Astrocyte (in vitro differentiated cells and primary cell): ENCODE measurements at regions not wholly inside any gene's neighbourhood (a gene's known extent, or its start where the extent isn't known, plus 50 kb on each side); places are given as distances from the start of the nearest gene placed in this dataset.

ENCODE experiments used
- DNase-seq: peaks from one replicate; pipeline ENCODE4 v3.0.0-alpha.2; 2010; ENCODE audit warnings: low read depth
- FAIRE-seq: peaks from 2 replicates; lab custom pipeline; 2011; peaks lifted over from hg19 to GRCh38; lab: Jason Lieb, UNC
- H2AFZ ChIP-seq: 2 replicates; pipeline ENCODE4 v1.6.0; 2012; ENCODE audit warnings: low read depth, low read length, inconsistent platforms
- H3K27ac ChIP-seq: 2 replicates; pipeline ENCODE4 v1.5.1; 2011; ENCODE audit warnings: low read depth, low read length, inconsistent platforms
- H3K27me3 ChIP-seq: 2 replicates; pipeline ENCODE4 v1.6.0; 2011; ENCODE audit warnings: low read length, inconsistent platforms; ENCODE audit not compliant: insufficient read depth
- H3K36me3 ChIP-seq: 2 replicates; pipeline ENCODE4 v1.5.1; 2011; ENCODE audit warnings: low read length, inconsistent platforms; ENCODE audit not compliant: insufficient read depth
- H3K4me1 ChIP-seq: 2 replicates; pipeline ENCODE4 v1.5.1; 2011; ENCODE audit warnings: low read length, inconsistent platforms; ENCODE audit not compliant: insufficient read depth
- H3K4me2 ChIP-seq: 2 replicates; pipeline ENCODE4 v1.6.0; 2012; ENCODE audit warnings: low read length, inconsistent platforms
- H3K4me3 ChIP-seq: 2 replicates; pipeline ENCODE4 v1.5.1; 2011; ENCODE audit warnings: low read depth, mild to moderate bottlenecking, low read length, inconsistent platforms; ENCODE audit not compliant: insufficient read depth
- H3K79me2 ChIP-seq: 2 replicates; pipeline ENCODE4 v1.6.0; 2012; ENCODE audit warnings: mild to moderate bottlenecking, low read length, inconsistent platforms; ENCODE audit not compliant: insufficient read depth
- H3K9ac ChIP-seq: 2 replicates; pipeline ENCODE4 v1.6.0; 2012; ENCODE audit warnings: mild to moderate bottlenecking, low read length, inconsistent platforms
- H3K9me3 ChIP-seq: 2 replicates; pipeline ENCODE4 v1.5.1; 2012; ENCODE audit warnings: low read depth, mild to moderate bottlenecking, low read length, inconsistent platforms; ENCODE audit not compliant: insufficient read depth
- H4K20me1 ChIP-seq: 2 replicates; pipeline ENCODE4 v1.6.0; 2012; ENCODE audit warnings: low read length, inconsistent platforms; ENCODE audit not compliant: insufficient read depth
- H3K27ac Mint-ChIP-seq: one replicate; pipeline ENCODE4 v1.8.0; 2021; ENCODE audit warnings: mild to moderate bottlenecking, mixed read lengths; ENCODE audit not compliant: unreplicated experiment
- H3K27me3 Mint-ChIP-seq: one replicate; pipeline ENCODE4 v1.8.0; 2021; ENCODE audit warnings: low read depth, mixed read lengths; ENCODE audit not compliant: unreplicated experiment
- H3K36me3 Mint-ChIP-seq: one replicate; pipeline ENCODE4 v1.8.0; 2021; ENCODE audit warnings: low read depth, mixed read lengths; ENCODE audit not compliant: unreplicated experiment
- H3K4me1 Mint-ChIP-seq: one replicate; pipeline ENCODE4 v1.8.0; 2021; ENCODE audit warnings: low read depth, mixed read lengths; ENCODE audit not compliant: unreplicated experiment
- H3K4me3 Mint-ChIP-seq: one replicate; pipeline ENCODE4 v1.8.0; 2021; ENCODE audit warnings: mild to moderate bottlenecking, moderate library complexity, mixed read lengths; ENCODE audit not compliant: unreplicated experiment
- H3K9me3 Mint-ChIP-seq: one replicate; pipeline ENCODE4 v1.8.0; 2021; ENCODE audit warnings: mild to moderate bottlenecking, mixed read lengths; ENCODE audit not compliant: unreplicated experiment
- CTCF ChIP-seq: IDR thresholded peaks from 2 replicates; pipeline ENCODE4 v1.5.1; 2011; ENCODE audit warnings: low read depth, mild to moderate bottlenecking, inconsistent platforms, low read length, moderate library complexity; ENCODE audit not compliant: insufficient read depth
- EZH2 ChIP-seq: IDR thresholded peaks from 2 replicates; pipeline ENCODE4 v1.6.1; 2012; ENCODE audit warnings: mild to moderate bottlenecking, low read length, inconsistent platforms; ENCODE audit not compliant: insufficient read depth

GRCh38 chr4:128686032-128686465 lies 123.5 kb upstream of the JADE1 start:
- Histone ChIP-seq H3K79me2 (no peaks in the 10 kb centered on the region), H3K9me3 (peaks cover 4% of the 10 kb centered on the region), H3K4me3 (no peak overlapping the region), H3K9ac (no peak overlapping the region), H3K27me3 (no peaks in the 10 kb centered on the region), H2AFZ (peak overlapping the region; percentile 16), H3K36me3 (no peaks in the 10 kb centered on the region), H3K4me2 (no peak overlapping the region), H3K4me1 (no peaks in the 10 kb centered on the region), H3K27ac (no peak overlapping the region), H4K20me1 (no peaks in the 10 kb centered on the region)
- Mint-ChIP-seq H3K27me3 (peaks cover 2% of the 10 kb centered on the region), H3K36me3 (peaks cover 5% of the 10 kb centered on the region), H3K9me3 (peaks cover 15% of the 10 kb centered on the region), H3K4me1 (peaks cover 11% of the 10 kb centered on the region), H3K27ac (no peak overlapping the region), H3K4me3 (no peak overlapping the region)
- DNase-seq (peak; percentile 45), FAIRE-seq (no peak)
- no peak for TF ChIP-seq CTCF
- TF ChIP-seq EZH2: no peak

DNA sequence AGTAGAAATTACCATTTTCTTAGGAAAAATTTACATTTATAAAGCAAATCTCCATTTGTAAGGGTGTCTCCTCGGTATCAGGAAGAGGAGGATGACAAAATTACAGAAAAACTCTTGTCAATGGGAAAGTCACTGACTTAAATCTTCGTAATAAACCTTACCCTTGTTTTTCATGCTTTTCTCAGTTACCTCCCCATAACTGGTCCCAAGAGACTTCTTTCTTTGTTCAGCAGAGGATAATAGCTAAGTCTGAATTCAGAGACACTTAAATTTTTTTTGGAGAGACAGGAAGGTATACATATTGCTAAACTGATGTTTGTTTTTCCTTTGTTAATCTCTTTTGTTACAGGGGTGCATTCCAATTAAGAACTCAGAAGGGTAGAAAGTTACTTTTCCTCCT lies 125.5 kb upstream of the JADE1 start:
- no peak overlapping the region for H3K4me3 Mint-ChIP-seq
- no peak for FAIRE-seq

More for the DNA sequence above, 125.5 kb upstream of the JADE1 start:
- no peak overlapping the region for H3K9ac ChIP-seq
- no peaks in the 10 kb centered on the region for H3K36me3 ChIP-seq
- H3K27me3 ChIP-seq: no peaks in the 10 kb centered on the region
- Mint-ChIP-seq H3K4me1 (peaks cover 9% of the 10 kb centered on the region), H3K27ac (no peak overlapping the region), H3K27me3 (peaks cover 2% of the 10 kb centered on the region), H3K36me3 (peaks cover 5% of the 10 kb centered on the region), H3K9me3 (peaks cover 15% of the 10 kb centered on the region)
- no peaks in the 10 kb centered on the region for H3K4me1 ChIP-seq
- H3K4me2 ChIP-seq: no peak overlapping the region
- no peaks in the 10 kb centered on the region for H4K20me1 ChIP-seq
- no peaks in the 10 kb centered on the region for H3K79me2 ChIP-seq
- no peak overlapping the region for H3K4me3 ChIP-seq
- H3K9me3 ChIP-seq: peaks cover 4% of the 10 kb centered on the region
- no peak overlapping the region for H2AFZ ChIP-seq
- DNase-seq: no peak
- H3K27ac ChIP-seq: no peak overlapping the region
- no peak for TF ChIP-seq EZH2
- no peak for TF ChIP-seq CTCF
